HG02763 (cell line): ENCODE measurements at regions not wholly inside any gene's neighbourhood (a gene's known extent, or its start where the extent isn't known, plus 50 kb on each side); places are given as distances from the start of the nearest gene placed in this dataset.

Source experiments
- ATAC-seq: cut with Tn5 transposase; IDR thresholded peaks from one replicate; pipeline ENCODE4 v1.9.1; 2021; ENCODE audit warnings: mild to moderate bottlenecking, moderate library complexity; ENCODE audit not compliant: unreplicated experiment

- ATAC-seq, result no peak
Measured at GRCh38 chr2:12594590-12594989, 122.1 kb upstream of the TRIB2 start.

GRCh38 chr2:12596771-12597170 lies 120.0 kb upstream of the TRIB2 start:
- no peak for ATAC-seq

GRCh38 chr2:12597610-12598009 lies 119.1 kb upstream of the TRIB2 start:
- ATAC-seq, result no peak

GRCh38 chr2:12602661-12603060 lies 114.1 kb upstream of the TRIB2 start:
- no peak for ATAC-seq

GRCh38 chr2:12603781-12604295 lies 112.9 kb upstream of the TRIB2 start:
- ATAC-seq, result no peak

GRCh38 chr2:12604341-12604740 lies 112.4 kb upstream of the TRIB2 start:
- ATAC-seq, result no peak

- no peak for ATAC-seq
Measured at GRCh38 chr2:12605366-12605765, 111.4 kb upstream of the TRIB2 start.

GRCh38 chr2:12605936-12606335 lies 110.8 kb upstream of the TRIB2 start:
- no peak for ATAC-seq

GRCh38 chr2:12606472-12607000 lies 110.2 kb upstream of the TRIB2 start:
- ATAC-seq, result no peak

GRCh38 chr2:12607971-12608370 lies 108.8 kb upstream of the TRIB2 start:
- no peak for ATAC-seq

- no peak for ATAC-seq
Measured at GRCh38 chr2:12610314-12610713, 106.4 kb upstream of the TRIB2 start.

- no peak for ATAC-seq
Measured at GRCh38 chr2:12612168-12612567, 104.6 kb upstream of the TRIB2 start.

GRCh38 chr2:12612671-12613070 lies 104.1 kb upstream of the TRIB2 start:
- no peak for ATAC-seq

GRCh38 chr2:12613137-12613835 lies 103.5 kb upstream of the TRIB2 start:
- ATAC-seq, result no peak

GRCh38 chr2:12615509-12615908 lies 101.2 kb upstream of the TRIB2 start:
- no peak for ATAC-seq

GRCh38 chr2:12616456-12617156 lies 100.1 kb upstream of the TRIB2 start:
- ATAC-seq, result no peak

- ATAC-seq, result no peak
Measured at GRCh38 chr2:12617366-12617765, 99.4 kb upstream of the TRIB2 start.

- ATAC-seq, result no peak
Measured at GRCh38 chr2:12617853-12618252, 98.9 kb upstream of the TRIB2 start.

- no peak for ATAC-seq
Measured at GRCh38 chr2:12618576-12618975, 98.2 kb upstream of the TRIB2 start.

GRCh38 chr2:12619975-12620374 lies 96.8 kb upstream of the TRIB2 start:
- ATAC-seq, result no peak

- no peak for ATAC-seq
Measured at GRCh38 chr2:12620759-12621158, 96.0 kb upstream of the TRIB2 start.

- ATAC-seq, result no peak
Measured at GRCh38 chr2:12623051-12623450, 93.7 kb upstream of the TRIB2 start.
